ENCODE measurements at regions not wholly inside any gene's neighbourhood (a gene's known extent, or its start where the extent isn't known, plus 50 kb on each side); places are given as distances from the start of the nearest gene placed in this dataset.

DNA sequence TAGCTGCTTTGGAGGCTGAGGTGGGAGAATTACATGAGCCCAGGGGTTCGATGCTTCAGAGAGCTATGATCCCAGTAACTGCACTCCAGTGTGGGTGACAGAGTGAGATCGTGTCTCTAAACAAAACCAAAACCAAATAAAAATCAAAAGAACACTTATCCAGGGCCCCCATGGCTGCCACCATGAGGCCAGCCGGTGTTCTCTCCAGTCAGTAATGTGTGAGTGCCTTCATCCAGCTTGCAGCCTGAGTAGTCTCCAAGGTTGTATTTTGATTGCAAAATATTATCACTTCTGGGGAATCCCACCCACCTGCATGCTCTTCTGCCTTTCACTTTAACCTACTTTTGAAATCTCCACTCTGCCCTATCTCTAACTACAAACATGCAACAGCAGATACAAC, 221.0 kb upstream of the WSB1 start:
- H3F3A ChIP-seq (ENCODE audit: control insufficient read depth, insufficient read depth) = no peaks in the 10 kb centered on the region
- no peak overlapping the region for H3K4me2 ChIP-seq (ENCODE audit: low read length)
- H4K20me1 ChIP-seq (ENCODE audit: control insufficient read depth, insufficient read depth, low read depth, low read length) = no peaks in the 10 kb centered on the region
- no peaks in the 10 kb centered on the region for H3K79me2 ChIP-seq (ENCODE audit: control insufficient read depth, low read length)
- no peak overlapping the region for H3K4me3 ChIP-seq (ENCODE audit: low read length)
- H3K27me3 ChIP-seq (ENCODE audit: control insufficient read depth, low read length) = no peaks in the 10 kb centered on the region
- TF ChIP-seq EZH2phosphoT487 (IDR thresholded peaks at IDR 0.05; ENCODE audit: borderline replicate concordance, low read length) = no peak
- TF ChIP-seq, protein P1, sequence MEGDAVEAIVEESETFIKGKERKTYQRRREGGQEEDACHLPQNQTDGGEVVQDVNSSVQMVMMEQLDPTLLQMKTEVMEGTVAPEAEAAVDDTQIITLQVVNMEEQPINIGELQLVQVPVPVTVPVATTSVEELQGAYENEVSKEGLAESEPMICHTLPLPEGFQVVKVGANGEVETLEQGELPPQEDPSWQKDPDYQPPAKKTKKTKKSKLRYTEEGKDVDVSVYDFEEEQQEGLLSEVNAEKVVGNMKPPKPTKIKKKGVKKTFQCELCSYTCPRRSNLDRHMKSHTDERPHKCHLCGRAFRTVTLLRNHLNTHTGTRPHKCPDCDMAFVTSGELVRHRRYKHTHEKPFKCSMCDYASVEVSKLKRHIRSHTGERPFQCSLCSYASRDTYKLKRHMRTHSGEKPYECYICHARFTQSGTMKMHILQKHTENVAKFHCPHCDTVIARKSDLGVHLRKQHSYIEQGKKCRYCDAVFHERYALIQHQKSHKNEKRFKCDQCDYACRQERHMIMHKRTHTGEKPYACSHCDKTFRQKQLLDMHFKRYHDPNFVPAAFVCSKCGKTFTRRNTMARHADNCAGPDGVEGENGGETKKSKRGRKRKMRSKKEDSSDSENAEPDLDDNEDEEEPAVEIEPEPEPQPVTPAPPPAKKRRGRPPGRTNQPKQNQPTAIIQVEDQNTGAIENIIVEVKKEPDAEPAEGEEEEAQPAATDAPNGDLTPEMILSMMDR (IDR thresholded peaks at IDR 0.05; ENCODE audit: low read depth, low read length, poor library complexity, severe bottlenecking) = no peak
- no peaks in the 10 kb centered on the region for H3K9me3 ChIP-seq (ENCODE audit: control insufficient read depth, insufficient read depth, low read length)
- H3K9me2 ChIP-seq (replicated peaks; ENCODE audit: control insufficient read depth, low read length) = no peaks in the 10 kb centered on the region
- no peaks in the 10 kb centered on the region for H3K4me1 ChIP-seq (ENCODE audit: control insufficient read depth, low read length)
- H3K27ac ChIP-seq (ENCODE audit: low read depth, low read length) = no peak overlapping the region
- no peaks in the 10 kb centered on the region for H3K36me3 ChIP-seq (ENCODE audit: control insufficient read depth, low read length)

- Histone ChIP-seq H3K79me2 (ENCODE audit: control insufficient read depth, low read length) (no peaks in the 10 kb centered on the region), H3K9me3 (ENCODE audit: control insufficient read depth, insufficient read depth, low read length) (no peaks in the 10 kb centered on the region), H3K4me3 (ENCODE audit: low read length) (no peak overlapping the region), H4K20me1 (ENCODE audit: control insufficient read depth, insufficient read depth, low read depth, low read length) (no peaks in the 10 kb centered on the region), H3F3A (ENCODE audit: control insufficient read depth, insufficient read depth) (no peaks in the 10 kb centered on the region), H3K27ac (ENCODE audit: low read depth, low read length) (no peak overlapping the region), H3K36me3 (ENCODE audit: control insufficient read depth, low read length) (no peaks in the 10 kb centered on the region), H3K9me2 (replicated peaks; ENCODE audit: control insufficient read depth, low read length) (no peaks in the 10 kb centered on the region), H3K4me1 (ENCODE audit: control insufficient read depth, low read length) (no peaks in the 10 kb centered on the region), H3K27me3 (ENCODE audit: control insufficient read depth, low read length) (no peaks in the 10 kb centered on the region), H3K4me2 (ENCODE audit: low read length) (no peak overlapping the region)
- TF ChIP-seq EZH2phosphoT487 (IDR thresholded peaks at IDR 0.05; ENCODE audit: borderline replicate concordance, low read length) = no peak
- TF ChIP-seq, protein P1 (IDR thresholded peaks at IDR 0.05; ENCODE audit: low read depth, low read length, poor library complexity, severe bottlenecking) = no peak
Observed at GRCh38 chr17:27076814-27077213, 217.1 kb upstream of the WSB1 start.

DNA sequence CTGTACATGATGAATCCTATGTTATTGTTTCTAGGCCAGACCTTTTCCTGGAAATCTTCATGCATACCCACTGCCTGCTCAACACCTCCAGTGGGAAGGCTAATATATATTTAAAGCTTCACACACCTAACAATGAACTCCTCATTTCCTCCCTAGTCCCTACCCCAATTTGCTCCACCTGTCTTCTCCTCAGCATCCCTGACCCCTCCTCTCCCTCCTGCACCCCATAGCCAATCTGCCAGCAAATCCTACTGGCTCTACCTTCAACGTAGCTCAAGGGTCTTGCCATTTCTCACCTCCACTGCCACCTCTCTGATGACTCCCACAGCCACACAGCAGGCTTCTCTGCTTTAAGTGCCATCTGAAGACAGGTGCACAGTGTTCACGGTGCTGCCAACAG, 215.6 kb upstream of the WSB1 start:
- H4K20me1 ChIP-seq (ENCODE audit: control insufficient read depth, insufficient read depth, low read depth, low read length) = no peaks in the 10 kb centered on the region
- no peak overlapping the region for H3K4me3 ChIP-seq (ENCODE audit: low read length)
- no peaks in the 10 kb centered on the region for H3K79me2 ChIP-seq (ENCODE audit: control insufficient read depth, low read length)
- H3F3A ChIP-seq (ENCODE audit: control insufficient read depth, insufficient read depth) = no peaks in the 10 kb centered on the region
- H3K4me2 ChIP-seq (ENCODE audit: low read length) = no peak overlapping the region
- no peaks in the 10 kb centered on the region for H3K9me2 ChIP-seq (replicated peaks; ENCODE audit: control insufficient read depth, low read length)
- H3K27me3 ChIP-seq (ENCODE audit: control insufficient read depth, low read length) = no peaks in the 10 kb centered on the region
- H3K4me1 ChIP-seq (ENCODE audit: control insufficient read depth, low read length) = no peaks in the 10 kb centered on the region
- H3K36me3 ChIP-seq (ENCODE audit: control insufficient read depth, low read length) = no peaks in the 10 kb centered on the region
- TF ChIP-seq, protein P1 (IDR thresholded peaks at IDR 0.05; ENCODE audit: low read depth, low read length, poor library complexity, severe bottlenecking) = no peak
- no peak for TF ChIP-seq EZH2phosphoT487 (IDR thresholded peaks at IDR 0.05; ENCODE audit: borderline replicate concordance, low read length)
- no peaks in the 10 kb centered on the region for H3K9me3 ChIP-seq (ENCODE audit: control insufficient read depth, insufficient read depth, low read length)
- no peak overlapping the region for H3K27ac ChIP-seq (ENCODE audit: low read depth, low read length)

GRCh38 chr17:27079660-27080059, 214.3 kb upstream of the WSB1 start:
- Histone ChIP-seq H3K9me3 (ENCODE audit: control insufficient read depth, insufficient read depth, low read length) (no peaks in the 10 kb centered on the region), H3K4me1 (ENCODE audit: control insufficient read depth, low read length) (no peaks in the 10 kb centered on the region), H3K27ac (ENCODE audit: low read depth, low read length) (no peak overlapping the region), H3K4me3 (ENCODE audit: low read length) (no peak overlapping the region), H3K9me2 (replicated peaks; ENCODE audit: control insufficient read depth, low read length) (no peaks in the 10 kb centered on the region), H3K4me2 (ENCODE audit: low read length) (no peak overlapping the region), H3K36me3 (ENCODE audit: control insufficient read depth, low read length) (no peaks in the 10 kb centered on the region), H3K27me3 (ENCODE audit: control insufficient read depth, low read length) (no peaks in the 10 kb centered on the region), H3F3A (ENCODE audit: control insufficient read depth, insufficient read depth) (no peaks in the 10 kb centered on the region), H4K20me1 (ENCODE audit: control insufficient read depth, insufficient read depth, low read depth, low read length) (no peaks in the 10 kb centered on the region), H3K79me2 (ENCODE audit: control insufficient read depth, low read length) (no peaks in the 10 kb centered on the region)
- TF ChIP-seq, protein P1 (IDR thresholded peaks at IDR 0.05; ENCODE audit: low read depth, low read length, poor library complexity, severe bottlenecking) = no peak
- TF ChIP-seq EZH2phosphoT487 (IDR thresholded peaks at IDR 0.05; ENCODE audit: borderline replicate concordance, low read length) = no peak
